ENCODE measurements at regions not wholly inside any gene's neighbourhood (a gene's known extent, or its start where the extent isn't known, plus 50 kb on each side); places are given as distances from the start of the nearest gene placed in this dataset.

- H3K4me1 ChIP-seq, result no peaks in the 10 kb centered on the region
- no peak overlapping the region for H3K27ac Mint-ChIP-seq (ENCODE audit: unreplicated experiment)
- H3K36me3 ChIP-seq (ENCODE audit: control insufficient read depth, insufficient read depth, low read length), result no peaks in the 10 kb centered on the region
- DNase-seq, result no peak
- no peak overlapping the region for H3K4me3 ChIP-seq (ENCODE audit: low read depth, low read length)
- intact Hi-C loops (cut with micrococcal nuclease; ENCODE audit: unreplicated experiment), result no loop called here
- H3K9me3 ChIP-seq, result no peaks in the 10 kb centered on the region
- H3K27me3 ChIP-seq (replicated peaks; ENCODE audit: control insufficient read depth, insufficient read depth, low read length), result no peaks in the 10 kb centered on the region
- no peak overlapping the region for H3K4me3 Mint-ChIP-seq (ENCODE audit: unreplicated experiment)
- ChIA-PET CTCF (no interaction called here), POLR2A (no interaction called here)
- H3K4me1 Mint-ChIP-seq (ENCODE audit: low read depth, unreplicated experiment), result no peaks in the 10 kb centered on the region
- H3K9me3 Mint-ChIP-seq (ENCODE audit: unreplicated experiment), result peaks cover 36% of the 10 kb centered on the region
- no peak for TF ChIP-seq CTCF (IDR thresholded peaks at IDR 0.05; ENCODE audit: insufficient read depth in 1 of 2, low read depth in 1 of 2, low read length in 1 of 2, severe bottlenecking in 1 of 2, unreplicated experiment in 1 of 2)
- H3K27me3 Mint-ChIP-seq (ENCODE audit: insufficient read depth, unreplicated experiment), result no peaks in the 10 kb centered on the region
- BruUV-seq (replicated peaks), result no TSS peak
- H3K36me3 Mint-ChIP-seq (ENCODE audit: insufficient read depth, unreplicated experiment), result no peaks in the 10 kb centered on the region
These were observed 390.2 kb downstream of the LRIG3 start for GRCh38 chr12:58529897-58530741.

- H3K4me1 ChIP-seq, result no peaks in the 10 kb centered on the region
- Mint-ChIP-seq H3K27ac (ENCODE audit: unreplicated experiment) (no peak overlapping the region), H3K27me3 (ENCODE audit: insufficient read depth, unreplicated experiment) (no peaks in the 10 kb centered on the region), H3K9me3 (ENCODE audit: unreplicated experiment) (peaks cover 34% of the 10 kb centered on the region), H3K4me1 (ENCODE audit: low read depth, unreplicated experiment) (no peaks in the 10 kb centered on the region), H3K36me3 (ENCODE audit: insufficient read depth, unreplicated experiment) (no peaks in the 10 kb centered on the region), H3K4me3 (ENCODE audit: unreplicated experiment) (no peak overlapping the region)
- TF ChIP-seq CTCF (IDR thresholded peaks at IDR 0.05; ENCODE audit: insufficient read depth in 1 of 2, low read depth in 1 of 2, low read length in 1 of 2, severe bottlenecking in 1 of 2, unreplicated experiment in 1 of 2), result no peak
- no peaks in the 10 kb centered on the region for H3K27me3 ChIP-seq (replicated peaks; ENCODE audit: control insufficient read depth, insufficient read depth, low read length)
- no peaks in the 10 kb centered on the region for H3K36me3 ChIP-seq (ENCODE audit: control insufficient read depth, insufficient read depth, low read length)
- ChIA-PET POLR2A (no interaction called here), CTCF (no interaction called here)
- DNase-seq, result no peak
- H3K4me3 ChIP-seq (ENCODE audit: low read depth, low read length), result no peak overlapping the region
- H3K9me3 ChIP-seq, result no peaks in the 10 kb centered on the region
- intact Hi-C loops (cut with micrococcal nuclease; ENCODE audit: unreplicated experiment), result no loop called here
- no TSS peak for BruUV-seq (replicated peaks)
These were observed 389.6 kb downstream of the LRIG3 start for GRCh38 chr12:58530742-58531062.

- Mint-ChIP-seq H3K4me1 (ENCODE audit: low read depth, unreplicated experiment) (peaks cover 10% of the 10 kb centered on the region), H3K36me3 (ENCODE audit: insufficient read depth, unreplicated experiment) (no peaks in the 10 kb centered on the region), H3K9me3 (ENCODE audit: unreplicated experiment) (peaks cover 23% of the 10 kb centered on the region), H3K27me3 (ENCODE audit: insufficient read depth, unreplicated experiment) (no peaks in the 10 kb centered on the region), H3K27ac (ENCODE audit: unreplicated experiment) (no peak overlapping the region), H3K4me3 (ENCODE audit: unreplicated experiment) (no peak overlapping the region)
- DNase-seq, result no peak
- no TSS peak for BruUV-seq (replicated peaks)
- TF ChIP-seq CTCF (IDR thresholded peaks at IDR 0.05; ENCODE audit: insufficient read depth in 1 of 2, low read depth in 1 of 2, low read length in 1 of 2, severe bottlenecking in 1 of 2, unreplicated experiment in 1 of 2), result no peak
- no peaks in the 10 kb centered on the region for H3K9me3 ChIP-seq
- H3K36me3 ChIP-seq (ENCODE audit: control insufficient read depth, insufficient read depth, low read length), result no peaks in the 10 kb centered on the region
- POLR2A ChIA-PET, result no interaction called here
- H3K4me1 ChIP-seq, result peaks cover 11% of the 10 kb centered on the region
- CTCF ChIA-PET, result no interaction called here
- no peaks in the 10 kb centered on the region for H3K27me3 ChIP-seq (replicated peaks; ENCODE audit: control insufficient read depth, insufficient read depth, low read length)
- intact Hi-C loops (cut with micrococcal nuclease; ENCODE audit: unreplicated experiment), result no loop called here
- H3K4me3 ChIP-seq (ENCODE audit: low read depth, low read length), result no peak overlapping the region
These were observed 387.3 kb downstream of the LRIG3 start for GRCh38 chr12:58532855-58533608.
